ENCODE measurements at regions not wholly inside any gene's neighbourhood (a gene's known extent, or its start where the extent isn't known, plus 50 kb on each side); places are given as distances from the start of the nearest gene placed in this dataset.
"Not testable (repeated sequence)": the region's sequence is repeated elsewhere in the genome, so short reads cannot be mapped to it uniquely, and the experiment has no call there.

- DNase-seq (ENCODE audit: low spot score): not testable (repeated sequence)
Observed at GRCh38 chr1:146641534-146641933, 296.6 kb upstream of the NBPF12 start.

GRCh38 chr1:146640671-146641070, 297.5 kb upstream of the NBPF12 start:
- not testable (repeated sequence) for DNase-seq (ENCODE audit: low spot score)

GRCh38 chr1:146630302-146630701, 307.8 kb upstream of the NBPF12 start:
- not testable (repeated sequence) for DNase-seq (ENCODE audit: low spot score)

- not testable (repeated sequence) for DNase-seq (ENCODE audit: low spot score)
Observed at GRCh38 chr1:146618582-146618981, 319.5 kb upstream of the NBPF12 start.

- DNase-seq (ENCODE audit: low spot score): not testable (repeated sequence)
Observed at GRCh38 chr1:146604681-146605080, 333.4 kb upstream of the NBPF12 start.

GRCh38 chr1:146600720-146601307, 337.3 kb upstream of the NBPF12 start:
- not testable (repeated sequence) for DNase-seq (ENCODE audit: low spot score)

- not testable (repeated sequence) for DNase-seq (ENCODE audit: low spot score)
Observed at GRCh38 chr1:146599906-146600305, 338.2 kb upstream of the NBPF12 start.

GRCh38 chr1:146581229-146581628, 352.4 kb upstream of the NOTCH2NLA start:
- not testable (repeated sequence) for DNase-seq (ENCODE audit: low spot score)

- DNase-seq (ENCODE audit: low spot score): not testable (repeated sequence)
Observed at GRCh38 chr1:146567541-146567940, 338.7 kb upstream of the NOTCH2NLA start.

- DNase-seq (ENCODE audit: low spot score): not testable (repeated sequence)
Observed at GRCh38 chr1:146558032-146558431, 329.2 kb upstream of the NOTCH2NLA start.

GRCh38 chr1:146556405-146556804, 327.6 kb upstream of the NOTCH2NLA start:
- not testable (repeated sequence) for DNase-seq (ENCODE audit: low spot score)

GRCh38 chr1:146552414-146552813, 323.6 kb upstream of the NOTCH2NLA start:
- DNase-seq (ENCODE audit: low spot score): not testable (repeated sequence)

- not testable (repeated sequence) for DNase-seq (ENCODE audit: low spot score)
Observed at GRCh38 chr1:146548684-146549083, 319.9 kb upstream of the NOTCH2NLA start.

GRCh38 chr1:146546189-146546588, 317.4 kb upstream of the NOTCH2NLA start:
- DNase-seq (ENCODE audit: low spot score): not testable (repeated sequence)

GRCh38 chr1:146537775-146538373, 309.1 kb upstream of the NOTCH2NLA start:
- not testable (repeated sequence) for DNase-seq (ENCODE audit: low spot score)

- not testable (repeated sequence) for DNase-seq (ENCODE audit: low spot score)
Observed at GRCh38 chr1:146536028-146536427, 307.2 kb upstream of the NOTCH2NLA start.

GRCh38 chr1:146535575-146535974, 306.8 kb upstream of the NOTCH2NLA start:
- DNase-seq (ENCODE audit: low spot score): not testable (repeated sequence)

GRCh38 chr1:146530958-146531357, 302.1 kb upstream of the NOTCH2NLA start:
- DNase-seq (ENCODE audit: low spot score): not testable (repeated sequence)

GRCh38 chr1:146522812-146523211, 294.0 kb upstream of the NOTCH2NLA start:
- not testable (repeated sequence) for DNase-seq (ENCODE audit: low spot score)

GRCh38 chr1:146522345-146522744, 293.5 kb upstream of the NOTCH2NLA start:
- not testable (repeated sequence) for DNase-seq (ENCODE audit: low spot score)

- not testable (repeated sequence) for DNase-seq (ENCODE audit: low spot score)
Observed at GRCh38 chr1:146521804-146522203, 293.0 kb upstream of the NOTCH2NLA start.

GRCh38 chr1:146513754-146514153, 284.9 kb upstream of the NOTCH2NLA start:
- DNase-seq (ENCODE audit: low spot score): not testable (repeated sequence)

GRCh38 chr1:146511047-146511777, 282.4 kb upstream of the NOTCH2NLA start:
- DNase-seq (ENCODE audit: low spot score): not testable (repeated sequence)
